ENCODE measurements at regions not wholly inside any gene's neighbourhood (a gene's known extent, or its start where the extent isn't known, plus 50 kb on each side); places are given as distances from the start of the nearest gene placed in this dataset.

DNA sequence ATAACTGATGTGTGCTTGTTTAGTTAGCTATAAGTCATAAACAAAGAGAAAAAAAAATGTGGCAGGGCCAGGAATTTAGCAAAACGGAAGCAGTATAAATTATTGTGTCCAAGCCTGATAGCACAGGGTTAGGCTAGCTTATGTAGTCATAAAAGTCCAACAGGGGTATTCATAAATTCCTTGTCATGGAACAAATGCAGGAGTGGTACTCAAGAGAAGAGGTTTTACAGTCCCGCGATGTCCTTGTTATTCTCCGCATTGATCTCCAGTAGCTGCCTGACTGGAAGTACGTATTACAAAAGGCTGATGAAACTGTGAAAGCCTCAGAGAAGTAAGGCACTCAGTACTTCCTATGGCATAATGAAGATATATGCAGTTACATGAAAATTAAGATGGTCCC, 336.9 kb upstream of the TRAM1L1 start:
- Histone ChIP-seq H3K9ac (replicated peaks; ENCODE audit: extremely low read depth, insufficient read depth, low read length) (no peak overlapping the region), H3K27ac (ENCODE audit: insufficient read depth, low read depth, low read length) (no peak overlapping the region), H3K4me2 (ENCODE audit: insufficient read depth, low read length) (no peak overlapping the region), H3K9me3 (replicated peaks; ENCODE audit: control insufficient read depth, insufficient read depth, low read length) (no peaks in the 10 kb centered on the region), H3K36me3 (ENCODE audit: control insufficient read depth in 2 of 2, extremely low read depth in 1 of 2, insufficient read depth in 2 of 2, low read length in 2 of 2) (no peaks in the 10 kb centered on the region), H2AFZ (ENCODE audit: low read depth, low read length) (no peak overlapping the region), H3K4me1 (ENCODE audit: control insufficient read depth, extremely low read depth, insufficient read depth, low read length) (no peaks in the 10 kb centered on the region), H4K20me1 (replicated peaks; ENCODE audit: control insufficient read depth, extremely low read depth, insufficient read depth, low read length) (no peaks in the 10 kb centered on the region), H3K4me3 (replicated peaks in 1 of 3; ENCODE audit: insufficient read depth in 1 of 3, low read depth in 1 of 3, low read length in 3 of 3) (no peak overlapping the region), H3K9me1 (replicated peaks; ENCODE audit: control insufficient read depth, extremely low read depth, insufficient read depth, low read length) (no peaks in the 10 kb centered on the region), H3K79me2 (ENCODE audit: control insufficient read depth, insufficient read depth, low read length) (no peaks in the 10 kb centered on the region), H3K27me3 (ENCODE audit: control insufficient read depth in 2 of 2, insufficient read depth in 2 of 2, low read length in 2 of 2) (no peaks in the 10 kb centered on the region)
- dilution Hi-C loops (cut with MboI; ENCODE audit: extremely low pct_ligation_motif_present, low sequenced_read_pairs) (no loop called here), intact Hi-C loops (cut with micrococcal nuclease) (no loop called here)
- TF ChIP-seq EZH2 (IDR thresholded peaks at IDR 0.05; ENCODE audit: borderline replicate concordance, low read depth, low read length, severe bottlenecking): no peak
- TF ChIP-seq POLR2AphosphoS5 (IDR thresholded peaks at IDR 0.05; ENCODE audit: insufficient read depth, low read depth, low read length): no peak
- TF ChIP-seq GATA2 (IDR thresholded peaks at IDR 0.05; ENCODE audit: insufficient read depth, insufficient read length, low read depth, low read length): no peak
- TF ChIP-seq FOS (IDR thresholded peaks at IDR 0.05; ENCODE audit: borderline replicate concordance, insufficient read depth, low read length): no peak
- TF ChIP-seq, protein P1, sequence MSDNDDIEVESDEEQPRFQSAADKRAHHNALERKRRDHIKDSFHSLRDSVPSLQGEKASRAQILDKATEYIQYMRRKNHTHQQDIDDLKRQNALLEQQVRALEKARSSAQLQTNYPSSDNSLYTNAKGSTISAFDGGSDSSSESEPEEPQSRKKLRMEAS (IDR thresholded peaks at IDR 0.05; ENCODE audit: insufficient read depth, insufficient read length): no peak
- no peak for TF ChIP-seq MYC (IDR thresholded peaks at IDR 0.05; ENCODE audit: low read depth, low read length)
- TF ChIP-seq, protein P2, sequence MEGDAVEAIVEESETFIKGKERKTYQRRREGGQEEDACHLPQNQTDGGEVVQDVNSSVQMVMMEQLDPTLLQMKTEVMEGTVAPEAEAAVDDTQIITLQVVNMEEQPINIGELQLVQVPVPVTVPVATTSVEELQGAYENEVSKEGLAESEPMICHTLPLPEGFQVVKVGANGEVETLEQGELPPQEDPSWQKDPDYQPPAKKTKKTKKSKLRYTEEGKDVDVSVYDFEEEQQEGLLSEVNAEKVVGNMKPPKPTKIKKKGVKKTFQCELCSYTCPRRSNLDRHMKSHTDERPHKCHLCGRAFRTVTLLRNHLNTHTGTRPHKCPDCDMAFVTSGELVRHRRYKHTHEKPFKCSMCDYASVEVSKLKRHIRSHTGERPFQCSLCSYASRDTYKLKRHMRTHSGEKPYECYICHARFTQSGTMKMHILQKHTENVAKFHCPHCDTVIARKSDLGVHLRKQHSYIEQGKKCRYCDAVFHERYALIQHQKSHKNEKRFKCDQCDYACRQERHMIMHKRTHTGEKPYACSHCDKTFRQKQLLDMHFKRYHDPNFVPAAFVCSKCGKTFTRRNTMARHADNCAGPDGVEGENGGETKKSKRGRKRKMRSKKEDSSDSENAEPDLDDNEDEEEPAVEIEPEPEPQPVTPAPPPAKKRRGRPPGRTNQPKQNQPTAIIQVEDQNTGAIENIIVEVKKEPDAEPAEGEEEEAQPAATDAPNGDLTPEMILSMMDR (IDR thresholded peaks at IDR 0.05; ENCODE audit: extremely low read depth in 1 of 2, insufficient read depth in 1 of 2, low read depth in 1 of 2, low read length in 2 of 2): no peak
- no peak for TF ChIP-seq POLR2A (IDR thresholded peaks at IDR 0.05; ENCODE audit: low read depth, low read length)
- TF ChIP-seq JUN (IDR thresholded peaks at IDR 0.05; ENCODE audit: borderline replicate concordance, insufficient read depth, insufficient read length, low read depth): no peak
- FAIRE-seq (no peak), DNase-seq (ENCODE audit: low read depth, low spot score) (no peak)
- POLR2A ChIA-PET: no interaction called here
- CTCF ChIA-PET: no interaction called here
- BruUV-seq (replicated peaks): no TSS peak
